ENCODE measurements at regions not wholly inside any gene's neighbourhood (a gene's known extent, or its start where the extent isn't known, plus 50 kb on each side); places are given as distances from the start of the nearest gene placed in this dataset.

- Histone ChIP-seq H3K36me3 (replicated peaks; ENCODE audit: insufficient read depth, low read length) (no peaks in the 10 kb centered on the region), H3K79me2 (ENCODE audit: low read length) (no peaks in the 10 kb centered on the region), H3K27ac (ENCODE audit: low read length) (no peak overlapping the region), H3F3A (ENCODE audit: insufficient read depth, low read length) (no peaks in the 10 kb centered on the region), H3K4me1 (ENCODE audit: low read length) (no peaks in the 10 kb centered on the region), H3K9me3 (replicated peaks; ENCODE audit: insufficient read depth, low read length) (no peaks in the 10 kb centered on the region), H4K20me1 (ENCODE audit: insufficient read depth, low read length) (no peaks in the 10 kb centered on the region), H3K27me3 (replicated peaks; ENCODE audit: insufficient read depth, low read length) (no peaks in the 10 kb centered on the region), H3K9ac (ENCODE audit: low read length) (no peak overlapping the region), H3K4me3 (ENCODE audit: low read length) (no peak overlapping the region), H2AFZ (ENCODE audit: low read length) (no peak overlapping the region), H3K9me2 (replicated peaks; ENCODE audit: insufficient read depth, low read length) (no peaks in the 10 kb centered on the region), H3K4me2 (ENCODE audit: low read depth, low read length) (no peak overlapping the region)
- no peak for DNase-seq
- TF ChIP-seq CTCF (IDR thresholded peaks at IDR 0.05; ENCODE audit: low read length): no peak
- no peak for TF ChIP-seq EZH2phosphoT487 (IDR thresholded peaks at IDR 0.05; ENCODE audit: low read length)
- TF ChIP-seq EZH2 (optimal IDR thresholded peaks at IDR 0.05; ENCODE audit: low read depth, low read length): no peak
These were observed 146.6 kb upstream of the TPM1 start for GRCh38 chr15:62895905-62896316.

GRCh38 chr15:62896380-62896866 lies 146.1 kb upstream of the TPM1 start:
- Histone ChIP-seq H3K4me3 (ENCODE audit: low read length) (no peak overlapping the region), H3K36me3 (replicated peaks; ENCODE audit: insufficient read depth, low read length) (no peaks in the 10 kb centered on the region), H3K9me3 (replicated peaks; ENCODE audit: insufficient read depth, low read length) (no peaks in the 10 kb centered on the region), H4K20me1 (ENCODE audit: insufficient read depth, low read length) (no peaks in the 10 kb centered on the region), H3K9ac (ENCODE audit: low read length) (no peak overlapping the region), H3K4me1 (ENCODE audit: low read length) (no peaks in the 10 kb centered on the region), H3K27ac (ENCODE audit: low read length) (no peak overlapping the region), H2AFZ (ENCODE audit: low read length) (no peak overlapping the region), H3K4me2 (ENCODE audit: low read depth, low read length) (no peak overlapping the region), H3K9me2 (replicated peaks; ENCODE audit: insufficient read depth, low read length) (no peaks in the 10 kb centered on the region), H3K27me3 (replicated peaks; ENCODE audit: insufficient read depth, low read length) (no peaks in the 10 kb centered on the region), H3K79me2 (ENCODE audit: low read length) (no peaks in the 10 kb centered on the region), H3F3A (ENCODE audit: insufficient read depth, low read length) (no peaks in the 10 kb centered on the region)
- TF ChIP-seq EZH2 (optimal IDR thresholded peaks at IDR 0.05; ENCODE audit: low read depth, low read length) (no peak), CTCF (IDR thresholded peaks at IDR 0.05; ENCODE audit: low read length) (no peak), EZH2phosphoT487 (IDR thresholded peaks at IDR 0.05; ENCODE audit: low read length) (no peak)
- no peak for DNase-seq

GRCh38 chr15:62896969-62897486 lies 145.5 kb upstream of the TPM1 start:
- TF ChIP-seq CTCF (IDR thresholded peaks at IDR 0.05; ENCODE audit: low read length) (no peak), EZH2phosphoT487 (IDR thresholded peaks at IDR 0.05; ENCODE audit: low read length) (no peak)
- no peaks in the 10 kb centered on the region for H3K4me1 ChIP-seq (ENCODE audit: low read length)
- H4K20me1 ChIP-seq (ENCODE audit: insufficient read depth, low read length): no peaks in the 10 kb centered on the region
- no peak overlapping the region for H3K4me3 ChIP-seq (ENCODE audit: low read length)
- H3K4me2 ChIP-seq (ENCODE audit: low read depth, low read length): no peak overlapping the region
- H3K36me3 ChIP-seq (replicated peaks; ENCODE audit: insufficient read depth, low read length): no peaks in the 10 kb centered on the region
- H3K27me3 ChIP-seq (replicated peaks; ENCODE audit: insufficient read depth, low read length): no peaks in the 10 kb centered on the region
- H2AFZ ChIP-seq (ENCODE audit: low read length): no peak overlapping the region
- H3K27ac ChIP-seq (ENCODE audit: low read length): no peak overlapping the region
- no peaks in the 10 kb centered on the region for H3K9me3 ChIP-seq (replicated peaks; ENCODE audit: insufficient read depth, low read length)
- H3F3A ChIP-seq (ENCODE audit: insufficient read depth, low read length): no peaks in the 10 kb centered on the region
- no peaks in the 10 kb centered on the region for H3K9me2 ChIP-seq (replicated peaks; ENCODE audit: insufficient read depth, low read length)
- no peak for DNase-seq
- no peaks in the 10 kb centered on the region for H3K79me2 ChIP-seq (ENCODE audit: low read length)
- H3K9ac ChIP-seq (ENCODE audit: low read length): no peak overlapping the region

Measured in MM.1S (cell line).